ENCODE measurements at regions not wholly inside any gene's neighbourhood (a gene's known extent, or its start where the extent isn't known, plus 50 kb on each side); places are given as distances from the start of the nearest gene placed in this dataset.

GRCh38 chr7:56174346-56174874 is 58.2 kb upstream of the NUPR2 start:
- TF ChIP-seq EZH2 (IDR thresholded peaks at IDR 0.05) (no peak), POLR2AphosphoS5 (IDR thresholded peaks at IDR 0.05; ENCODE audit: borderline replicate concordance, low read depth, low read length) (no peak), FOXP2 (optimal IDR thresholded peaks at IDR 0.05; ENCODE audit: control extremely low read depth, extremely low read length, insufficient read depth) (no peak)
